GM18909 (cell line): ENCODE measurements at regions not wholly inside any gene's neighbourhood (a gene's known extent, or its start where the extent isn't known, plus 50 kb on each side); places are given as distances from the start of the nearest gene placed in this dataset.

Experiments
- ATAC-seq: cut with Tn5 transposase; IDR thresholded peaks from one replicate; pipeline ENCODE4 v1.9.1; 2021; ENCODE audit warnings: mild to moderate bottlenecking; ENCODE audit not compliant: unreplicated experiment, poor library complexity

DNA sequence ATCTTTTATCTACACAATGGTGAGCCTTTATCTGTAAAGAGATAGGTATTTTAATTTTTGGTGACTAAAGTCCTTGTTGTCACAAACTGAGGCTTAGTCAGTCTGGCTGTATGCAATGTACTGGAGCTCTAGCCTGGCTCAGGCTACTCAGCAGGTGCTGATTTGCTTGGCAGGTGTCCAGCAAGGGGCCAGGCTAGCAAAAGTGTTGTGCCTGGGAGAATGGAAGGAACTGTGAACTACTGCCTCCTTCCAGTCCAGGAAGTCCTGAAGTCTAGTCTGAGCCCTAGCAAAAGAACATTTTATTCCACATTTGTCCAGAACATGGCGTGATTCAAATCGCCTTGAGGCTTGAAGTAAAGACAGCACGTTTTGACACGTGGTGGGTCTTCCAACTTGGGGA, 260.5 kb downstream of the CCDC85A start:
- no peak for ATAC-seq

DNA sequence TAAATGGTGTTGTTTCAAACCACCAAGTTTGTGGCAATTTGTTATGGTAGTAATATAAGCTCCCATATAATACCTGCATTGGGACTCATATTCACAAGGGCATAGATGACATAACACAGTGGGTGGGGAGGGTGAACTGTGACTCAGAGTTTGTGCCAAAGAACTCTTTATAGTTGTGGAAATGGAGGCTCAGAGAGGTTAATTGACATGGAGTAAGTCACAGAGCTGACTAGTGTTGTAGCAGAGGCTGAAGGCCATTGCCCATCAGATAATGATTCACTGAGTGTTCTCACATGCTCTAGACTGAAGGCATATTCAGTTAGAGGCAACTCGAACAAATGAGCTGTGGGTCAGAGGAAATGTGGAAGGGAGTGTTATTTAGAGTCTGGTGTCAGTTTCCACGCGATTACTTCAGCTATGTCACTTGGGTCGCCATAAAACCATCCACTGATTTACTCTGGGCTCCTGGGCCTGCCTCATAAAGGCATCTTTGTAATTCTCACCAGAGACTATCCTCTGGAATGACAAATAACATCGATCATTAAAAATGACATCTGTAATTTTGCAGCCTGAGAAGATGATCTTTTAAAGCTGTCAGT, 264.7 kb downstream of the CCDC85A start:
- ATAC-seq: no peak

DNA sequence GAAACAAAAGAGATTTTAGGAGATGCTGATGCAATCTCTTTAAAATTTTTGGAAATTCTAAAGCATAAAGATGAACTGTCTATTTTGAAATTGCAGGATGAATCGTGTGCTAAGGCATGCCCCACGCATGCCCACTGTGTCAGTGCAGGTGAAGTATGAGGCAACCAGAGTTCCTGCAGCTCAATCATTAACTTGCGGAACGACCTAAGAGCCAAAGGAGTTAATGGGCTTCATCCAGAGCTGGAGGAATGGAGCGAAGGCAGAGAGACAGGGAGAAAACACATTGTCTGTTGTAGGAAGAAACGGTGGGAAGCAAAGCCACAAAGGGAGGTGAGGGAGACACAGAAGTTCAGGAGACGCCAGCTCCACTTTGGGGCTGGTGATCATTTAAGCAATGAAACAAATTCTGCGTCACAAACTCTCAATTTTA, 265.2 kb downstream of the CCDC85A start:
- ATAC-seq: no peak

DNA sequence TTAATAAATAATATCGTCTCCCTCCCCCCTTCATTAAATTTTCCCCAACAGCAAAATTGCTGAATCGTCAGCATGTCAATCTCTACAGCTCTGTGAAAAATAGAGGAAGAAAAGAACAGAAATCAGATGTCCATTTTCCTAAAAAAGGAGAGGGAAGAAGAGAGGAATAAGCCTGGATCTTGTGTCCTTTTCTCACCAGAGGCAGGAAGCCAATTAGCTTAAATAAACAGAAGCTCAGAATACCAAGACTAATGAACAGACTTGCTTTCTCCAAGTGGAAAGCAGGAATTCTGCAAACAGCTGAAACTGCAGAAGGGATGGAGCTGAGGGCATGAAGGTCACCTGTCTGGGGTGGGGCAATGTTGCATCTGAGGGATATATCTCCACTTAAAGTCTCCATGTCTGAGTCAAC, 265.7 kb downstream of the CCDC85A start:
- ATAC-seq: no peak

DNA sequence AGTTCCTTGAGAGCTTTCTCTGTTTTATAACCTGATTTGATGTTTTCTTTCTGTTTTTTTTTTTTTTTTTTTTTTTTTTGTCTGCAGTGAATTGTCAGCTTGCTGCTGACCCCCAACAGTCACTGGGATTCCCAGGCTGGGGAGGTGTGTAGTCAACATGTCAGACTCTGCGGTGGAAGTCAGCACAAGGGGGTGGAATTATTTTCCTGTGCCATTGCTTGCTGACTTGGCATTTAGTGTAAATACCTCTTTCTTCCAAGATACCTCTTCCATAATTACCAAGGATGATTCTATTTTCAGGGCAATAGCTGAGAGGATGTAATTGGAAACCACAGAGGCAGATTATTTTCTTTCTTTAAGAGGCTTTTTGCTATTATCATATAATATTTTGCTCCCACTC, 266.3 kb downstream of the CCDC85A start:
- no peak for ATAC-seq

DNA sequence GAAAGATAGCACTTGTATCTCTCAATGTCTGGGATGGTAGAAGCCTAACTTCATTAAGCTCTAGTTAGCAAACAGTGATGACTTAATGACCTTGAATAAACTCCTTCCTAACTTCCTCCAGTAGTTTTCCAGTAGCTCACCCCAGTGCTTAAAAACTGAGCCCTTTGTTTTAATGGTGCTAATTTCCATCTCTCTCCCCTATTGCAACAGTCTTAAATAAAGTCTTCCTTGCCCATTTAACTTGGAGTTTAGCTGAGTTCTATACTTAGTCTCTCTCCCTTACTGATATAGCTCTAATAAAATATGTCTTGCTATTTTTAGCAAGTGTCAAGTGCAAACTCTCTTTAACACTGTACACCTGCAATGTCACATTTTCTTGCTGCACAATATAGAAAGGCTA, 267.0 kb downstream of the CCDC85A start:
- no peak for ATAC-seq

DNA sequence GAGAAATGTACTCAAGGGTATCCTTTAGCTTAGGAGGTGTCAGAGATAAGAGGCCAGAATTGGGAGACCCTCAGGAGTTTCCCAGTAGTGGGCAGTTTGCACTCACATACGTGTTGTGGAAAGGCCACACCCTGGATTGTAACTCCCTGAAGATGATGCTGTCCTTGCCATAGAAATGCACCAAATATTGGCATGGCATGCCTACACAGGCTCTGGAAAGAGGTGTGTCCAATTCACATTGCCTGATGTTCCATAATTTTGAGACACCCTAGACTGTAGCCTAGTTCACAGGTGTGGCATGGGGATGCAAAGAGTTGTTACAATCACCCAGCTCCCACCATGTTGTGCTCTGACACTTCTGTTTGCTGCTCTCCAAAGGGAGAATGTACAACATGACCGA, 271.9 kb downstream of the CCDC85A start:
- no peak for ATAC-seq

DNA sequence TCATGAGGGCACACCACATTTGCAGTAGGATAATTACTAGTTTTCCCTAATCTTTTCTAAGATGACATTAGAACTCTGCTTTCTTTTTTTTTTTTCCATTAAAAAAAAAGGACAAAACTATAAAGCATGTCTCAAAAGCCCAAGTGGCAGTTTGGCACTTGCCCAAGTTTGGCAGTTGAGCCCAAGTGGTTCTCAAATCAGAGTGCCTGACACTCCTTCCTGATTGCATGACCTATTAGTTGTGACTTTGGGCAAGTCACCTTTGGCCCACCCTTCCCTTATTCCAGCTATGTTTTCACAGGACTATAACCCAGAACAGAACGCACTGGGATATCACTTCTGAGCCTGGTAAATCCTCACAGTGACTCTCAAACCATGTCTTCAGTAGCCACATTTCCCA, 273.0 kb downstream of the CCDC85A start:
- ATAC-seq: no peak

DNA sequence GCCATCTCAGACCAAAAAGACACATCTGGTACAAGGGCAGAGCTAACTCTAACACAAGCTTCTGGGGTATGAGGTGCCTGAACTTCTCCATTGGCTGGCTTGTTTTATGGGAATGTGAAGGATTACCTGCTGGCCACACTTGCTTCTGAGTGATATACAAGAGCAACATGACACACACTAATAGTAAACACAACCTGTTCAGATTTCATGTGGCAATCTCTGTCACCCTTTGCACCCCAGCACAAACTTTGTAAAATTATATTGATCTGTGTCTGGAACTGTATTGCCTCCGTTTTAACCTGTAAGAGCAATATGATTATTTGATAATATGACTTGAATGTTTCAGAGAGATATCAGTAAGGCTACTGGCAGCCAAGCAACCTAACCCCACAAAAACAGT, 276.7 kb downstream of the CCDC85A start:
- ATAC-seq: no peak

DNA sequence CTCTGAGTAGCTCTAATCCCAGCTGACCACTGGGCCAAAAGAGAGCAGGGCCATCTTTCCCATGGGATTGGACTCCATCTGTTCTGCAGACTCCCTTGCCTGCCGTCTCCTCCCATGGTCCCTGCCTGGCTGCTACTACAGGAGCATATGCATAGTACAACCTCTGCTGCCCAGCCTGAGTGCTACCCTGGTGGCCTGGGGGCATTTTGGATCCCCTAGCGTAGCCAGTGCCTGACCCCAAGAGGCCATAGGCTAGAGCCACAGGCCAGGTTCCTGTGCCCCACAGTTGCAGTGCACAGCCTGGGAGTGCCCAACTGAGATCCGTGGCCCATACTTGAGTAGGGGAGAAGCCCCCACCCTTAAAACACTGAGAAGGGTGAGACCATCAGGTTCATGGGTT, 280.3 kb downstream of the CCDC85A start:
- no peak for ATAC-seq

DNA sequence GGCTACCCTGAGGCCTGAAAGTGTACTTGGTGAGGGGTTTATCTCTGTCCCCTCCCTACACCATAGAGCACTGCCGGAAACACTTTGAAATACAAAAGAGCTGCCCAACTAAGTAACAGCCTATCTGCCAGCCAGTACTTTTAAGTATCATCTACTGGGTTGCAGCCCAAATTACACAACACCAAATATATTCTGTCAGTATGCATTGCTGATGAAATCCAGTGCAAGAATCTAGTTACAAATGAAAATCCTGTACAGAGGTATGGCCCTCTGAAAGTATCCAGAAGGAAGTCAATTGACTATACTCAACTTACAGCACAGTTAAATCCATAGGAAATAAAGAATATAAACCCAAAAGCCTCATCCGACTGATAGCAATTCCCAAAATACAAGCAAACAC, 280.8 kb downstream of the CCDC85A start:
- ATAC-seq: no peak

DNA sequence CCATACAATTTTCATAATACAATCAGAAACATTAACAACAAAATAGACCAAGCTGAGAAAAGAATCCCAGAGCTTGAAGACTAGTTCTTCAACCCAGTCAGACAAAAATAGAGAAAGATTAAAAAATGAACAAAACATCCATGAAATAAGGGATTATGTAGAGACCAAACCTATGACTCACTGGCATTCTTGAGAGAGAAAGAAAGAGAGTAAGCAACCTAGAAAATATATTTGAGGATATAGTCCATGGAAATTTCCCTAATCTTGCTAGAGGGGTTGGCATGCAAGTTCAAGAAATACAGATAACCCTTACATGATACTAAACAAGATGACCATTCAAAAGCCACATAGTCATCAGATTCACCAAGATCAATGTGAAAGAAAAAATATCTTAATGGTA, 281.7 kb downstream of the CCDC85A start:
- ATAC-seq: no peak

DNA sequence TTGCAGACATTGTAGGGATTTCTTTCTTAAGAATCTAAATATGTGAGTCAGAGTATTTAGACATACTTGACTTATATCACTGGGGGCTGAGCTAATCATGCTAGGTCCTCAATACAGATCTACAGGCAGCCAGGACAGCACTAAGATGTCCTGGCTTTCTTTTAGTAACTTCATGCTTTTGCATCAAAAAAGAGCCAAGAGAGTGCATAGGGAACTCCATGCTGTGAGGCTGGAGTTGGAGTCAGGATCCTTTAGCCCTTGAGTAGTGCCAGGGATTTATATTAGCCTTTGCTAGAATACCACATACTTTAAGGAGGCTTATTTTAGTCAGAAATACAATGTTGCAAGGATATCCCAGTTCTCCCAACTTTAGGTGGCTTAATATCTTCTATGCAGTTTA, 289.7 kb downstream of the CCDC85A start:
- ATAC-seq: no peak

DNA sequence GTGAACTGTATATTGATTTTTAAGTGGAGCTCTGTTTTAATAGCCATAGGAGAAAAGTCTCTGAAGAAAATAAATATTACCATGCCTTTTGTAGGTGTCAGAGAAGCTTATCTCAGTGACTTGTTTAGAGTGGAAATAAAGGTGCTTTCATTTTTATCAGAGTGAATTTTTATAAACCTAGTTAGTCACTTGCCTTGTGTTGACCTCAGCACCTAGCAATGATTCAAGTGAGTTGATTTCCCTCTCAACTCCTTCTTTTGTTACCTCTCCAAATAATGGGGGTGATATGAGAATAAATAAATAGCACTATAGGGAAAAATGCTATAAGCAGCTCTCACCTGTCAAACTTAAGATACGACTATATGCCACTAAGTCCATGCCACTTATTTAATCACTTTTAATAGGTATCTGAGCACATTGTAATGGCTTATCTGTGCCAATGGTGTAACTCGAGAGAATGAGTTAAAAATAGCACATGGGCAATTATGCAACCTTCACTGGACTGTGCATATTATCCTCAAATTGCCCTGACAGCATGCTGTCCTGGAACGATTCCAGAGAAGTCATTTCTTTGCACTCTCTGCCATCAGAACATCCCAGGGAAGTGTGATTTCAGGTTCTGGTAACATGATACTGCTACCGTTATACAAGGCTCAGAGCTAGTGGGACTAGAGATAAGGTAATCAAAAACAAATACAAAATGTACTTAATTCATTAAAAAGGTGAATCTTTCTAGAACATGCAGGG, 290.8 kb downstream of the CCDC85A start:
- no peak for ATAC-seq

DNA sequence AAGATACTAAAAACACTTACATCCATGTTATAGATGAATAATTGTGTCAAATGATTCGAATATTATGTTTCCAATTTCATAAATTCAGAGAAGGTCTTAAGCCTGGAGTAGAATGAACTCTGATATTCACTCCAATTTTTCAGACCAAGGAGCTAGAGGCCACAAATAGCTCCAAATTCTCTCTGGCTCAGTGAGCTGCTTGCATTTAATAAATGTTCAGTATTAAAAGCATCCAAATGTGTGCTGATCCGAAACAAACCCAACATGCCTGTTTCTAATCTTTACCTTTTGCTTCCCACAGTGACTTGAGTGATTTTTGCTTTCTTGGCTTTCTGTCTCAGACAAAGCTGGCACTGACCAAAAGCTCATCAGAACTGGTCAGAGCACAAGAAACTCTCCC, 291.4 kb downstream of the CCDC85A start:
- no peak for ATAC-seq

DNA sequence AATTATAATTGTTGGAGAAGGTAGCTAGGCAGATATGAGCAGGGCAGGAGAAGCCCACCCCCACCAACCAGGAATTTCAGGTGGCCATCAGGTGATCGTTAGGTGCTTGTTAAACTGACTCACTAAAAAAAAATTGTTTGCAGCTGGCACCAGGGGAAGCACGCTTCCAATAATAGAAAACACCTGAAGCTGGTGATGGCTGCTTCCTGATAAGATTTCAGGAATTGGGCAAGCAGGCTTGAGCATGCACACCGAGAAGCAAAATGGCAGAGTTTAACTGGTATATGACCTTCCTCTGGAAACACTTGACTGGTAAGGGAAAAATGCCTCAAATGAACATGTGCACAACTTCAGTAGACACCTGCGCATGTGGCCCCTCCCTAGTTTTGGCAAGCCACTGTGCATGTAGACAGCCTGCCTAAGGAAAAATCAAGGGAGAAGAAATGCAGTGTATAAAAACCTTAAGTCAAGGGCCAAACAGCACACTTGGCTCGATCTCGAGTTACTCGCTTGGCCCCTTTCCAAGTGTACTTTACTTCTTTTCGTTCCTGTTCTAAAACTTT, 292.8 kb downstream of the CCDC85A start:
- no peak for ATAC-seq

DNA sequence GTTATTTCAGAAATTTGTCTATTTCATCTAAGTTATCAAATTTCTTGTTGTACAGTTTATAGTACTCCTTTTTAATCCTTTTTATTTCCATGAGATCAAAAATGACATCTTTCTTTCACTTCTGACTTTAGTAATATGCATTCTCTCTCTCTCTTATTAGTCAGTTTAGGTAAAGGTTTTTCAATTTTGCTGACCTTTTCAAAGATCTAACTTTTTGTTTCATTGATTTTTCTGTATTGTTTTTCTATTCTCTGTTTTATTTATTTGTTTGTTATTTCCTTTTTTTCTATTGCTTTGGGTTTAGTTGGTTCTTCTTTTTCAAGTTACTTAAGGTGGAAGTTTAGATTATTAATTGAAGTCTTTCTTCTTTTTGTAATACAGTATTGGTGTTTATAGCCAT, 294.2 kb downstream of the CCDC85A start:
- no peak for ATAC-seq

DNA sequence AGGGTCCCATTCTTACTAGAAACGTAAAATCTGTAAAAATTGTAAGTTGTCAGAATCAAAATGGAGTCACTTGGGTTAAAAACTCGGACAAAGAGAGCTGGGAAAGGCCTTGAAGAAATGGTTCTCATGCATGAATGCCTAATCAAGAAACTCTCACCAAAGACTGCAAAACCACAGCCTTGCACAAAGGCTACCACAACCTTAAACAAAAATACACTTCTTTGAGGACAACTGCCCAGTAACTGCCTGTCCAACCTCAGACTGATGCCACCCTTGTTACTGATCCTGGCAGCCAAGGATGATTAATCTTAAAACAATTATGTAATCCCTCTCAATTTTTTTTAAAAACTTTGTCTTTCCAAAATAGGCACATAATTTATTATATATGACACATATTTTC, 299.3 kb downstream of the CCDC85A start:
- ATAC-seq: no peak

DNA sequence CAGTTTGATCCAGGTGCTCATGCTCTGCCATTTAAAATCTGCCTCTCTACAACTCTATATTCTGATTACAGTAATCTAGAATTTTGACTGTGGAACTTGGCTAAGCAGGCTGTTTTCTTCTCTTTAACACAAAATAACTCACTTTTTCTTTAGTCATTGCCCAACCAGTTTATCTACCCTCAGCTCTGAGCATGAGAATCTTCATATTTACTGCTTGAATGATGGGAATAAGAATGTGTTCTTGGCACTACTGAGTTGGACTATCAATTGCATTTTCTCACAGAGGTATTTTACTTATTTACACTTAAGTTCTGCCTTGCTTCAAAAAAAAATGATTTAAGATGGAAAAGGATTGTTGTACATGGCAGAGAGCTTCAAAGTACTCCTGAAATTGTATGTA, 301.1 kb downstream of the CCDC85A start:
- ATAC-seq: no peak

DNA sequence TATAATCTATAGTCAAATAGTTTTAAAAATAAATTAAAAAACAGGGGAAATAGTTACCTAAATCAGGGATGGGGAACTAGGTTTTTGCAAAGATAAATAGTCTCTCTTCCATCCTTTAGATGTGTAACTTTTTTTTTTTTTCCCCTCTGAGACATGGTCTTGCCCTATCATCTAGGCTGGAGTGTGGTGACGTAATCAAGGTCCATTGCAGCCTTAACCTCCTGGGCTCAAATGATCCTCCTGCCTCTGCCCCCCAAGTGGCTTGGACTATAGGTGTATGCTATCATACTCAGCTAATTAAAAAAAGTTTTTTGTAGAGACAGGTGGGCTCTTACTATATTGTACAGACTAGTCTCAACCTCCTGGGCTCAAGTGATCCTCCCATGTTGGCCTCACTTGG, 316.5 kb downstream of the CCDC85A start:
- ATAC-seq: no peak

DNA sequence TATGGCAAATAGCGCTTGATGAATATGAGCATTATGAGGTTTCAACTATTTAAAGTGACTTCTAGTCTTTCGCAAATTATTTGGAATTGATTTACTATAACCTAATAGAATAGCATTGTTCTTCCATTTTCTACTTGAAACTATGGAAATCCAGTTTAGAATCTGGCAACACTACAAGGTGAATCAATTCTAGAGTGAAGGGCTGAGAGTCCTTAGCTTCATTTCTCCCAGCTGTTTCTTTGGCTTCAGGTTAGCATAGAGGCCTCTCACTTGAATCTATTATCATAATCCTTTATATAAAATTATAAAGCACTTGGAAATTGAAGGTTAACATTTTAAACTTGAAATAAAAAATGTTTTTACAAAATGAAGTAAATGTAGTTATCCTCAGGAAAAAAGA, 318.8 kb downstream of the CCDC85A start:
- no peak for ATAC-seq

DNA sequence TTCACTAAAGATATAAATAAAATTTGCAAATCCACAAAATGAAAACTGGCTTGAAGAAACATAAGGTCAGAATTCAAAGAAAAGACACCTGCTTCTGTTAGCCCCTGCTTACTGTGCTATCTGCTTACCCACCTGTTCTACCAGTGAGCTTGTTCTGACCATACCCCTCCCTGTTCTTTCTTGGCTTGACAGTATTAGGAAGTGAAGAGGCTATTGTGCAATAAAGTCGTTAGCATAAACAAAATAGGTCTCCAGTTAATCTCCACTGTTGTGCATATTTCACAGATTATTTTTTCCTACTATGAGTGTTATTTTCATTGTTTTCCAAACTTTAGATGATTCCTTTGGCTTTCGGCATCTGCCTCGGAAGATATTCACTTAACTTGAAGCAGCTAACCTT, 322.1 kb downstream of the CCDC85A start:
- ATAC-seq: no peak
